NCI-H2029 (cell line): ENCODE measurements at regions not wholly inside any gene's neighbourhood (a gene's known extent, or its start where the extent isn't known, plus 50 kb on each side); places are given as distances from the start of the nearest gene placed in this dataset.
"Not testable (repeated sequence)": the region's sequence is repeated elsewhere in the genome, so short reads cannot be mapped to it uniquely, and the experiment has no call there.

Source experiments
- DNase-seq: peaks from one replicate; lab custom pipeline; 2025; lab: John Stamatoyannopoulos, UW

DNA sequence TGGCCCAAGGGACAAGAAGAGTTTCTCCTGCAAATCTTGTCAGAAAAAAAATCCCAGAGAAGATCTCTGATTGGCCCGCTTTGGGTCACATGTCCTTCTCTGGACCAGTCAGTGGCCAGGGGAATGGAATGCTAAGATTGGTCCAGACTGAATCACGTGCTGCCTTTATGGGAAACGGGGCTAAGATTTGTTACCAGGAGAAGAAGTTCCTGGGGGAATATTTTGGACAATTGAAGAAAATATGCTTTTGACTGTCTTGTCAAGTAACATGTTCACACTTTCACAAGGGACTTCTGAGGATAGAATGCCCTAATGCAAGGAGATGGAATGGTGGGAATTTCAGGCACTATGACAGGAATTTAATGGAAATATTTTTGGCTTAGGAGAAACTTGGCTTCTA, 74.1 kb upstream of the SH3PXD2B start:
- no peak for DNase-seq

DNA sequence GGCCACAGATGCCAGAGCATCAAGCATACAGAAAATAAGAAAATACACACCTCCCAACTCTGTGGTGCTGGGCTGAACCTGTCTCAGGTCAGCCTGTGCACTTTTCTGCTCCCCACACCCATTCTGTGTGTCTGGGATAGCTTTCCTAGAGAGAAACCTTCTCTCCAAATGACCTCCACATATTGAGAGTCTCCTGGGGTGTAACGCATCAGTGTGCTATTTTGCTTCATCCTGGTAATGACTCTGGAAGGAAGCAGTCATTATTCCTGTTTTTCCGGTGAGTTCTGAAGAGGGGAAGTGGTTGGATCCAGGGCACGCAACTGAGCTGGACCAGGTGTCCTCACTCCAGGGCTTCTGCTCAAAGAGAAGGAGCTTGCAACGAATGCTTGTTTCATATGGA, 73.2 kb upstream of the SH3PXD2B start:
- no peak for DNase-seq

GRCh38 chr5:172525996-172526360, 71.7 kb upstream of the SH3PXD2B start:
- DNase-seq = no peak

DNA sequence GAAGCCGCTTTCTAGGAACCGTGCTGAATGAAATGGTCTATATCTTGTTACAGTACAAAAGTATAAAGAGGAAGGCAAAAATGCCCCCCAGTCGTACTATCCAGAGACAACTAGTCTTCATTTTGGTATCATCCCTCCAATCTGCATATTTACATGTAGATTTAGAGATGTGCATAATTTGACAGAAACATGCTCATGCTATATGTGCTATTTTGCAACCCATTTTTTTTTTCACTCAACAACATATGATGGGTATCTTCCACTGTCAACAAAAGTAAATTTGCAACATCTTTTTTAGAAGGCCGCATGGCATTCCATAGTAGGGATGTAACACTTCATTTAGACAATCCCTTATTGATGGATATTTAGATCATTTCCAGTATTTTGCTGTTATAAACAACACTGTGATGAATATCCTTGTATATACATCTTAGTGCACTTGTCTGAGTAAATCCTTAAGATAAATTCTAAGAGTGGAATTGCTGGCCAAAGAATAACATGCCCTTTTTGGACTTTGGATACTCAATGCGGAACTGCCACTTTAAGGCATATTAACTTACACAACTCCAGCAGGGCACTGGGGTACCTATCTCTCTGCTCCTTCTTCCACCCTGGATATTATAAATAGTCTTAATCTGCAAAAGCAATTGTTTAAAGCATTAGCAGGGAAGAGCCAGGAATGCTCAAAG, 71.1 kb upstream of the SH3PXD2B start:
- DNase-seq = no peak

GRCh38 chr5:172524573-172525021, 70.3 kb upstream of the SH3PXD2B start:
- DNase-seq = no peak

GRCh38 chr5:172523146-172523745, 68.9 kb upstream of the SH3PXD2B start:
- no peak for DNase-seq

- DNase-seq = no peak
Observed at GRCh38 chr5:172521338-172521932, 67.1 kb upstream of the SH3PXD2B start.

- no peak for DNase-seq
Observed at GRCh38 chr5:172511952-172512351, 57.6 kb upstream of the SH3PXD2B start.

GRCh38 chr5:172509405-172509781, 55.1 kb upstream of the SH3PXD2B start:
- DNase-seq = peak; percentile 29

DNA sequence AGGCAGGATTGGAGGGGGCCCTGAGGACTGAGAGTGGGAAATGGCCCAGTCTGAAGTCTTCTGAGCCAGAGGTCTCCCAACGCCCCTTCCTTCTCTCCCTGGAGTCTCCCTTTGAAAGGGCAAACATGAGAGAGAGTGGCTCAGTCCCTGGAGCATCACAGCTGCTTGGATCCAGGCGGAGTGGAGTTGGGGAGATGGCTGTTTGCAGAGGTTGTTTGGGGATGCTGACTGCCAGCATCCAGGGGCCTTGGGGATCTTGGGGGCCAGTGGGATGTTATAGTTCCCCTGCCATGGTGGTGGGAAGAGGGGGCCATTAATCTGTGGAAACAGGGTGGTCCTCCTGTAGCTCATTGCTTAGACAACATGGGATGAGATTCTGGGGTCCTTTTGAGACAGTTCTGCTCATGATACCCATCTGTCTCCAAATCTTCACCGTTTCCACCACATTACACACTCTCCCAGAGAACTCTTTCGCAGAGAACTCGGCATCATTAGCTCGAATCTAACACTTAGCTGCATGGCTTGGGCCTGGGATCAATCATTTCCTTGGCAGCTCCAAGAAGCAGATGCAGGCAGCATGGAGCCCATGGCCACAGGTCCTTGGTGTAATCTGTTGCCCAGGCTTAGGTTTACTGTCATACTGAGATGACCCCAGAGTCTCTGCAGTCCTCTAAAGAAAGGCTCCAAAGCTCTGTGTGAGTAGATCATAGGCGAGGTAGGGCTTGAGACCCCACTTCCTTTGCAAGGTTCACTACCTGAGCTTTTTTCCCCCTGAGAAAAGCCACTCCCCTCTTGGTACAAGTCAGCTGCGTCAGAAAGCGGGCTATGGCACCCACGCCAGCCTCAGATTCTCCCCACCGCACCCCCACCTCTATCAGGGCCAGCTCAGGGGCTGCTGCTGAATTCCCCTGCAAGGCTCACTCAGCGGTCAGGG, 54.4 kb upstream of the SH3PXD2B start:
- no peak for DNase-seq

- DNase-seq = not testable (repeated sequence)
Observed at GRCh38 chr5:172507485-172507884, 53.2 kb upstream of the SH3PXD2B start.

DNA sequence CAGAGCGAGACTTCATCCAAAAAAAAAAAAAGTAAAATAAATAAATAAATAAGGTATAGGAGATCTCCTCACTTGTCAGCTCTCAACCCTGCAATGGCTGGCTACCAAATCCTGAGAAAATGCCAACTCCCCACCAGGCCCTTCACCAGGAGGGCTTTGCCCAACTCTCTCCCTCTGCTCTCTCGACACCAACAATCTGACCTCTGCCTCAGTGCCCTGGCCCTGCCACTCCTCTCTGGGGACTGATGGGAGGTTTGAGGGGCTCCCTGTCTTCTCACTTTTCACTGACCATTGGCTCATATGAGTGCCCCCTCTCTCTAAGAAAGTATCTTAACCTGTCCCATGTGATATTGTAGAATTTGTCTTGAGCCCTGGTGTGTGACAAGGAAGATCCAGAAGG, 52.6 kb upstream of the SH3PXD2B start:
- DNase-seq = no peak

- DNase-seq = no peak
Observed at GRCh38 chr5:172506251-172506650, 51.9 kb upstream of the SH3PXD2B start.

GRCh38 chr5:172505845-172506244, 51.5 kb upstream of the SH3PXD2B start:
- no peak for DNase-seq

DNA sequence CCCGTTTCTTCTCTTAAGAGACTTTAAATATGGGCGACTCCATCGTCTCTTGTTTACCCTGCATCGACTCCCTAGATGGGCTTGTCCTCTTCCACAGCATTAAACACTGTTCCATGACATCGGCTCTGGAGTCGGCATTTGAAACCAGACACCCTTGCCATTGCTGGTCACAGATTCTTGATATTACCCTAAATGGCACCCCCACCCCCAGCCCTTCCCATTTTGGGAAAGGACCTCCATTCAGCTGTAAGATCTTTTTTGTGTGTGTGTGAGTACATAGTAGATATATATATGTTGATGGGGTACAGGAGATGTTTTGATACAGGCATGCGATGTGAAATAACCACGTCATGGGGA, 51.1 kb upstream of the SH3PXD2B start:
- no peak for DNase-seq

GRCh38 chr5:172504701-172505402, 50.5 kb upstream of the SH3PXD2B start:
- DNase-seq = no peak

DNA sequence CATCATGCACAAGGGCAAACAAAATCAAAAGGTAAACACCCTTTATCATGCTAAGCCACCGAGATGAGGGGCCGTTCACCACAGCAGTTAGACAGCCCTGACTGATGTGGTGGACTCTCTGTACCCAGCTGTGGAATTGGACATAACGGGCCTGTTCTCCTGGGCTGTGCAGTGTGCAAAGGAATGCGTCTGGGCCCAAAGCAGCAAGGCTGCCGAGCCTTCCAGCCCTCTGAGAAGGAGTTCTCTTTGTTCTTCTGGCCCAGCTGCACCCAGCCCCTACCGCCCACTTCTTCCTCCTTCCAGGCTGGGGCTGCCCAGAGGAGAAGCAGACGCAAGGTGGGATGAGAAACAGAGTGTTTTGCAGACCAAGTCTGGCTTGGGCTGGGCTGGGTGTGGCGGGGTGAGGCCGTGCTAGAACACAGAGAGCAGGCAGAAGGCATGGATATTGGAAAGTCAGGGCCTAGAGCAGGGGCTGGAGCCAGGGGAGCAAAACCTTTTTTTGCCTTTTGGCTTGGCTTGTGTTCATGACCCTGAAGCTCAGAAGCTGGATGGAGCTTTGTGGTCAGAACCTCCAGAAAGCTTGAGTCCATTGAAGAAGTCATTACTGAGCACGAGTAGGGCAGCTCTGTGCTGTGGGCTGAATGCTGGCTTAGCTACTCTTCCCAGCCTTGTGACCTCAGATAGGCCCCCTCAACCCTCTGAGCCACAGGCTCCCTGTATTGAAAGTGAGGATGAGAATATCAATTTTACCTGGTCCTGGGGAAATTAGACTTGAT, 49.8 kb upstream of the SH3PXD2B start:
- DNase-seq = no peak
